Peyer's patch (tissue), 4 donors: ENCODE measurements at regions not wholly inside any gene's neighbourhood (a gene's known extent, or its start where the extent isn't known, plus 50 kb on each side); places are given as distances from the start of the nearest gene placed in this dataset.

Source experiments
- CTCF ChIP-seq, 6 experiments: fragments of 450-650 bp in 4 of 6; fragments of 200-600 bp in 2 of 6; sonication (generic) in 1 of 6; IDR thresholded peaks; one replicate each; pipeline ENCODE4 v1.5.1; 2017 to 2019; ENCODE audit warnings: antibody characterized with exemption in 6 of 6, mild to moderate bottlenecking in 3 of 6, moderate library complexity in 1 of 6
- POLR2A ChIP-seq, 2 donors: fragments of 450-650 bp; IDR thresholded peaks; one replicate each; pipeline ENCODE4 v1.5.1; 2017; ENCODE audit warnings: antibody characterized with exemption in 2 of 2, mild to moderate bottlenecking in 2 of 2, moderate library complexity in 2 of 2

GRCh38 chr6:156519940-156520339, 257.2 kb upstream of the ARID1B start:
- TF ChIP-seq CTCF (IDR thresholded peaks at IDR 0.05) (no peak), POLR2A (IDR thresholded peaks at IDR 0.05) (no peak)
